Liver (tissue), 8 donors: ENCODE measurements at regions not wholly inside any gene's neighbourhood (a gene's known extent, or its start where the extent isn't known, plus 50 kb on each side); places are given as distances from the start of the nearest gene placed in this dataset.

Source experiments
- DNase-seq: peaks from one replicate; pipeline ENCODE4 v3.0.0-alpha.2; 2017; ENCODE audit warnings: low spot score
- H3K27ac ChIP-seq, 2 donors: one replicate each; pipeline ENCODE4 v1.7.0; 2013; ENCODE audit warnings: inconsistent platforms in 2 of 2, low read length in 2 of 2, control low read depth in 1 of 2, low read depth in 1 of 2, mild to moderate bottlenecking in 1 of 2
- H3K27me3 ChIP-seq, 4 donors: one replicate each; pipeline versions ENCODE4 v1.6.1 to v1.7.0; 2013; ENCODE audit warnings: low read length in 3 of 4, inconsistent platforms in 1 of 4, mild to moderate bottlenecking in 1 of 4, moderate library complexity in 1 of 4; ENCODE audit not compliant: control insufficient read depth in 4 of 4, insufficient read depth in 4 of 4
- H3K36me3 ChIP-seq, 4 donors: one replicate each; pipeline versions ENCODE4 v1.6.1 to v1.7.0; 2013; ENCODE audit warnings: low read length in 3 of 4, mild to moderate bottlenecking in 3 of 4, low read depth in 1 of 4, moderate library complexity in 1 of 4; ENCODE audit not compliant: control insufficient read depth in 4 of 4, insufficient read depth in 3 of 4
- H3K4me1 ChIP-seq, 4 donors: one replicate each; pipeline versions ENCODE4 v1.6.1 to v1.7.0; 2013; ENCODE audit warnings: low read length in 3 of 4, mild to moderate bottlenecking in 3 of 4, moderate library complexity in 1 of 4; ENCODE audit not compliant: control insufficient read depth in 4 of 4, insufficient read depth in 4 of 4
- H3K4me3 ChIP-seq, 3 donors: one replicate each; pipeline versions ENCODE4 v1.6.1 to v1.7.0; 2013; ENCODE audit warnings: low read length in 3 of 3, control low read depth in 1 of 3, low read depth in 1 of 3, mild to moderate bottlenecking in 1 of 3
- H3K9ac ChIP-seq, 2 donors: one replicate each; pipeline ENCODE4 v1.7.0; 2013; ENCODE audit warnings: low read length in 2 of 2, mild to moderate bottlenecking in 2 of 2, moderate library complexity in 2 of 2, control low read depth in 1 of 2, low read depth in 1 of 2
- H3K9me3 ChIP-seq, 4 donors: one replicate each; pipeline versions ENCODE4 v1.6.1 to v1.7.0; 2013; ENCODE audit warnings: low read length in 3 of 4; ENCODE audit not compliant: control insufficient read depth in 4 of 4
- ATF3 ChIP-seq: IDR thresholded peaks from 2 replicates; pipeline ENCODE4 v1.6.1; 2016; ENCODE audit warnings: antibody characterized with exemption
- CTCF ChIP-seq: fragments of 150-350 bp; IDR thresholded peaks from 2 replicates; pipeline ENCODE4 v1.5.1; 2017; ENCODE audit warnings: improper control_type of control experiment, low read depth, low read length; ENCODE audit not compliant: missing input control
- FOXA1 ChIP-seq: IDR thresholded peaks from 2 replicates; pipeline ENCODE4 v1.6.1; 2016; ENCODE audit warnings: antibody characterized with exemption
- FOXA2 ChIP-seq: IDR thresholded peaks from 2 replicates; pipeline ENCODE4 v1.6.1; 2016; ENCODE audit warnings: antibody characterized with exemption
- GABPA ChIP-seq, 2 donors: IDR thresholded peaks in 1 of 2; conservative IDR thresholded peaks in 1 of 2; 2 replicates each; pipeline ENCODE4 v1.6.1; 2016; ENCODE audit warnings: antibody characterized with exemption in 2 of 2, mild to moderate bottlenecking in 1 of 2, moderate library complexity in 1 of 2
- HNF4A ChIP-seq, 2 donors: conservative IDR thresholded peaks; 2 replicates each; pipeline ENCODE4 v1.6.1; 2016; ENCODE audit warnings: antibody characterized with exemption in 2 of 2, mild to moderate bottlenecking in 2 of 2
- HNF4G ChIP-seq: IDR thresholded peaks from 2 replicates; pipeline ENCODE4 v1.6.1; 2016; ENCODE audit warnings: antibody characterized with exemption
- JUND ChIP-seq, 2 donors: IDR thresholded peaks; 2 replicates each; pipeline ENCODE4 v1.6.1; 2016; ENCODE audit warnings: antibody characterized with exemption in 2 of 2
- MAX ChIP-seq: IDR thresholded peaks from 2 replicates; pipeline ENCODE4 v1.6.1; 2016; ENCODE audit warnings: antibody characterized with exemption
- NR2F2 ChIP-seq: IDR thresholded peaks from 2 replicates; pipeline ENCODE4 v1.6.1; 2016; ENCODE audit warnings: antibody characterized with exemption
- RAD21 ChIP-seq, 2 donors: IDR thresholded peaks; 2 replicates each; pipeline ENCODE4 v1.6.1; 2016; ENCODE audit warnings: antibody characterized with exemption in 2 of 2, mild to moderate bottlenecking in 2 of 2
- REST ChIP-seq: IDR thresholded peaks from 2 replicates; pipeline ENCODE4 v1.6.1; 2016; ENCODE audit warnings: antibody characterized with exemption, mild to moderate bottlenecking
- RXRA ChIP-seq, 2 donors: IDR thresholded peaks; 2 replicates each; pipeline ENCODE4 v1.6.1; 2017 to 2018; ENCODE audit warnings: antibody characterized with exemption in 2 of 2, mild to moderate bottlenecking in 1 of 2
- TAF1 ChIP-seq: conservative IDR thresholded peaks from 2 replicates; pipeline ENCODE4 v1.6.1; 2016; ENCODE audit warnings: antibody characterized with exemption, mild to moderate bottlenecking
- YY1 ChIP-seq: IDR thresholded peaks from 2 replicates; pipeline ENCODE4 v1.6.1; 2016; ENCODE audit warnings: antibody characterized with exemption, mild to moderate bottlenecking
- ZBTB33 ChIP-seq: IDR thresholded peaks from 2 replicates; pipeline ENCODE4 v1.6.1; 2016; ENCODE audit warnings: antibody characterized with exemption
- WGBS: extraction: QIAGEN DNeasy Blood & Tissue Kit; methylation state at CpG from one replicate; pipeline ENCODE4 v1.1.7; 2013; 5-methylcytosine and 5-hydroxymethylcytosine counted together
- donor health status: healthy.
- donor health status: healthy.
- donor health status: healthy.
- donor health status: healthy.
- donor health status: healthy.

GRCh38 chr13:111492958-111493357 is 172.5 kb downstream of the TEX29 start:
- no peak for DNase-seq
- Histone ChIP-seq H3K9me3 (peaks cover 2 to 7% (median 5%) of the 10 kb centered on the region in 4 donors), H3K9ac (no peak overlapping the region), H3K36me3 (no peaks in the 10 kb centered on the region), H3K27ac (no peak overlapping the region), H3K4me1 (no peaks in the 10 kb centered on the region), H3K27me3 (no peaks in the 10 kb centered on the region), H3K4me3 (no peak overlapping the region)
- 83% methylated on average over 5 of the region's 5 CpGs for WGBS
- no peak for TF ChIP-seq RAD21 (IDR thresholded peaks at IDR 0.05)
- no peak for TF ChIP-seq ZBTB33
- no peak for TF ChIP-seq HNF4G
- TF ChIP-seq ATF3, result no peak
- TF ChIP-seq NR2F2, result no peak
- no peak for TF ChIP-seq MAX
- no peak for TF ChIP-seq JUND (IDR thresholded peaks at IDR 0.05)
- TF ChIP-seq HNF4A (conservative IDR thresholded peaks at IDR 0.05), result no peak
- TF ChIP-seq GABPA (IDR thresholded peaks at IDR 0.05 in 1 of 2, conservative IDR thresholded peaks at IDR 0.05 in 1 of 2), result no peak
- TF ChIP-seq REST, result no peak
- TF ChIP-seq FOXA1, result no peak

GRCh38 chr13:111493468-111493867 is 173.0 kb downstream of the TEX29 start:
- H3K9me3 ChIP-seq, result peaks cover 2 to 7% (median 5%) of the 10 kb centered on the region in 4 donors
- TF ChIP-seq HNF4A (conservative IDR thresholded peaks at IDR 0.05), result no peak
- TF ChIP-seq GABPA (IDR thresholded peaks at IDR 0.05 in 1 of 2, conservative IDR thresholded peaks at IDR 0.05 in 1 of 2), result no peak
- TF ChIP-seq FOXA1, result no peak
- TF ChIP-seq ZBTB33, result no peak
- no peak for TF ChIP-seq NR2F2
- no peak for TF ChIP-seq RXRA (IDR thresholded peaks at IDR 0.05)
- TF ChIP-seq TAF1, result no peak
- no peak for TF ChIP-seq REST
- no peak for TF ChIP-seq HNF4G
- no peak for TF ChIP-seq CTCF
- no peak for TF ChIP-seq ATF3
- TF ChIP-seq FOXA2, result no peak
- TF ChIP-seq MAX, result no peak
- TF ChIP-seq YY1, result no peak
- no peak overlapping the region for H3K27ac ChIP-seq
- H3K4me1 ChIP-seq, result no peaks in the 10 kb centered on the region
- H3K9ac ChIP-seq, result no peak overlapping the region
- H3K36me3 ChIP-seq, result no peaks in the 10 kb centered on the region
- no peaks in the 10 kb centered on the region for H3K27me3 ChIP-seq
- DNase-seq, result no peak
- WGBS, result 84% methylated on average over 6 of the region's 6 CpGs
- H3K4me3 ChIP-seq, result no peak overlapping the region
